Posterior vena cava (tissue), 2 donors: ENCODE measurements at regions not wholly inside any gene's neighbourhood (a gene's known extent, or its start where the extent isn't known, plus 50 kb on each side); places are given as distances from the start of the nearest gene placed in this dataset.

Source experiments
- DNase-seq: peaks from one replicate; pipeline ENCODE4 v3.0.0-alpha.2; 2020; ENCODE audit warnings: low spot score
- intact Hi-C, 2 donors: fragments of 100-400 bp; cut with DNase I; formaldehyde crosslinking; loops; one replicate each; pipeline versions ENCODE4 v1.14.1 to v1.14.2; 2022 to 2023
- donor health status: DM: yes; HTN: yes; CAD: no.
- donor health status: DM: yes; HTN: yes; CAD: no.

GRCh38 chr2:119104414-119104813 is 54.1 kb downstream of the C1QL2 start:
- intact Hi-C loops = loop anchor here in 1 of 2 donors (5.0 kb wide), 1 partner anchor 437 kb away; no protein-coding TSS in a partner anchor
- DNase-seq = no peak

- DNase-seq = no peak
- intact Hi-C loops = loop anchor here in 1 of 2 donors (5.0 kb wide), 1 partner anchor 436 kb away; no protein-coding TSS in a partner anchor
These were observed 55.6 kb downstream of the C1QL2 start for GRCh38 chr2:119102964-119103363.

GRCh38 chr2:119088416-119088815 is 70.1 kb downstream of the C1QL2 start:
- intact Hi-C loops = no loop called here
- DNase-seq = no peak

GRCh38 chr2:119086327-119086726 is 72.2 kb downstream of the C1QL2 start:
- intact Hi-C loops = no loop called here
- DNase-seq = no peak

GRCh38 chr2:119085613-119086012 is 72.9 kb downstream of the C1QL2 start:
- DNase-seq = no peak
- intact Hi-C loops = no loop called here

GRCh38 chr2:119083416-119083815 is 75.1 kb downstream of the C1QL2 start:
- no peak for DNase-seq
- intact Hi-C loops = no loop called here

- DNase-seq = no peak
- intact Hi-C loops = no loop called here
These were observed 75.6 kb downstream of the C1QL2 start for GRCh38 chr2:119082821-119083400.

- DNase-seq = no peak
- intact Hi-C loops = no loop called here
These were observed 79.8 kb downstream of the C1QL2 start for GRCh38 chr2:119078796-119079195.

- intact Hi-C loops = no loop called here
- no peak for DNase-seq
These were observed 81.8 kb downstream of the C1QL2 start for GRCh38 chr2:119076713-119077112.

- intact Hi-C loops = no loop called here
- no peak for DNase-seq
These were observed 85.3 kb downstream of the C1QL2 start for GRCh38 chr2:119073213-119073612.

GRCh38 chr2:119071476-119071875 is 87.1 kb downstream of the C1QL2 start:
- intact Hi-C loops = no loop called here
- no peak for DNase-seq

- intact Hi-C loops = loop anchor here in 1 of 2 donors (2.0 kb wide), 1 partner anchor 31 kb away; no protein-coding TSS in a partner anchor
- no peak for DNase-seq
These were observed 88.8 kb downstream of the C1QL2 start for GRCh38 chr2:119069781-119070180.

GRCh38 chr2:119068154-119068725 is 90.3 kb downstream of the C1QL2 start:
- intact Hi-C loops = loop anchor here in 1 of 2 donors (2.0 kb wide), 1 partner anchor 29 kb away; no protein-coding TSS in a partner anchor
- peak; percentile 68 for DNase-seq

GRCh38 chr2:119066272-119066804 is 92.2 kb downstream of the C1QL2 start:
- no peak for DNase-seq
- intact Hi-C loops = no loop called here

- intact Hi-C loops = no loop called here
- DNase-seq = no peak
These were observed 93.4 kb downstream of the C1QL2 start for GRCh38 chr2:119065146-119065545.

- no peak for DNase-seq
- intact Hi-C loops = no loop called here
These were observed 94.0 kb downstream of the C1QL2 start for GRCh38 chr2:119064567-119064966.

GRCh38 chr2:119063177-119063576 is 95.4 kb downstream of the C1QL2 start:
- DNase-seq = no peak
- intact Hi-C loops = no loop called here

GRCh38 chr2:119062652-119063051 is 95.9 kb downstream of the C1QL2 start:
- intact Hi-C loops = no loop called here
- no peak for DNase-seq

- intact Hi-C loops = no loop called here
- no peak for DNase-seq
These were observed 96.4 kb downstream of the C1QL2 start for GRCh38 chr2:119062179-119062578.

GRCh38 chr2:119059940-119060339 is 98.6 kb downstream of the C1QL2 start:
- intact Hi-C loops = no loop called here
- DNase-seq = peak; percentile 47

- intact Hi-C loops = no loop called here
These were observed 99.3 kb downstream of the C1QL2 start for GRCh38 chr2:119059287-119059686.

More at GRCh38 chr2:119059287-119059686, 99.3 kb downstream of the C1QL2 start:
- peak; percentile 56 for DNase-seq
